HAP-1 (cell line): ENCODE measurements at regions not wholly inside any gene's neighbourhood (a gene's known extent, or its start where the extent isn't known, plus 50 kb on each side); places are given as distances from the start of the nearest gene placed in this dataset.

Experiments used
- DNase-seq, 2 experiments: peaks; one replicate each; pipeline ENCODE4 v3.0.0-alpha.2; 2016 to 2020; ENCODE audit warnings: low spot score in 2 of 2
- H3K27me3 ChIP-seq: fragments of 250-450 bp; sonication (Bioruptor Pico); 2 replicates; pipeline ENCODE4 v1.5.1; 2020; ENCODE audit warnings: low read depth, mild to moderate bottlenecking, moderate library complexity
- H3K36me3 ChIP-seq: fragments of 250-450 bp; sonication (Bioruptor Pico); replicated peaks from 2 replicates; pipeline ENCODE4 v1.5.1; 2020; ENCODE audit warnings: mild to moderate bottlenecking
- H3K4me1 ChIP-seq: fragments of 250-450 bp; sonication (Bioruptor Pico); 2 replicates; pipeline ENCODE4 v1.5.1; 2020; ENCODE audit warnings: mild to moderate bottlenecking
- H3K4me3 ChIP-seq: fragments of 250-450 bp; sonication (Bioruptor Pico); 2 replicates; pipeline ENCODE4 v1.5.1; 2020; ENCODE audit warnings: mild to moderate bottlenecking, moderate library complexity
- H3K9me3 ChIP-seq: fragments of 250-450 bp; sonication (Bioruptor Pico); 2 replicates; pipeline ENCODE4 v1.5.1; 2020; ENCODE audit warnings: mild to moderate bottlenecking, moderate library complexity
- in situ Hi-C: fragments of 300-500 bp; cut with MboI; formaldehyde crosslinking; loops from 3 replicates; pipeline ENCODE4 v1.14.3; 2020; ENCODE audit warnings: low sequenced_read_pairs, inconsistent platforms, mixed read lengths

DNA sequence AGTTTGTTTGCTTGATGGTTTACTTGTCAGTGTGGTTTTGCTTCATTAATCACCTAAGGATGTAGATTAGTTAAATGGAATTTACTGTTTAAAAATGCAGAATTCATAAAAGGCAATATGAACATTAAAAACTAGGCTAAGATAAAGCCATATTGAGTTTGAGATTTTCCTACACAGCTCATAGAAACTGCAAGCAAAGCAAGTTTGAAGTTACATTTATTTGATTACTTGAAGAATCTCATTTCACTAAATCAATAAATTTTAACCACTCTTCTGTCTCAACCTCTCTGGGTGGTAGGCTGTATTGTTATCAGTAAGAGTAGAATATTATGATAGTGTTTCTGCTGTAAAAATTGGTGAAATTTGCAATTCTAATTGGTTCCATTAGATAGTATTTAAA is 1180.7 kb upstream of the SLC10A2 start:
- Histone ChIP-seq H3K4me3 (no peak overlapping the region), H3K36me3 (no peaks in the 10 kb centered on the region), H3K9me3 (no peaks in the 10 kb centered on the region), H3K4me1 (no peaks in the 10 kb centered on the region), H3K27me3 (no peaks in the 10 kb centered on the region)
- in situ Hi-C loops, result no loop called here
- no peak for DNase-seq

DNA sequence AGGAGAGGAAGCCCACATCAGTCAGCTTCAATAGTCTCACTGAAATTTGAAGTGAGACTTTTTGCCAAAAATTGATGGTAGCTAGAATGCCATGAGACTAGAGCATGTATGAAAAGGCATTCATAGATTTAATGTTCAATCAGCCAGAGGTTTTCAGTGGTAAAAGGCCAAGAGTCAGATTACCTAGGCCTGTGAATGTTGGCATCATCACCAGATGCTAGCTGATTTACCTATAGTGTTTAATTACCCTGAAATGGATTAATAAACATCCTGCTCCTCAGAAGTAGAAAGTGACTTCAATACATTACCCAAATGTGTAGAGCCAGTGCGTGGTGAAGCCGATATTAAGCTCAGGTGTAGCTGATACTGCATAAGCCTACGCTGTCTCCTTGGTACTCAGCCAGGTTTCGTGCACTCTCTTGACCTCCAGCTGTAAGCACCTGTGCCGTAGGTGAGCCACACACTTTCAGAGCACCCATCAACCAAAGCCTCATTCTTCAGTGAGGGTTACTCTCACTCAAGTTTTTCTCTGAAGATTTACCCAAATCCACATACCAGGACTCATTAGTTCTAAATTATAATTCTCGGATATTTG is 1140.3 kb upstream of the SLC10A2 start:
- Histone ChIP-seq H3K4me1 (no peaks in the 10 kb centered on the region), H3K4me3 (no peak overlapping the region), H3K9me3 (no peaks in the 10 kb centered on the region), H3K27me3 (no peaks in the 10 kb centered on the region), H3K36me3 (no peaks in the 10 kb centered on the region)
- DNase-seq, result no peak
- in situ Hi-C loops, result no loop called here

DNA sequence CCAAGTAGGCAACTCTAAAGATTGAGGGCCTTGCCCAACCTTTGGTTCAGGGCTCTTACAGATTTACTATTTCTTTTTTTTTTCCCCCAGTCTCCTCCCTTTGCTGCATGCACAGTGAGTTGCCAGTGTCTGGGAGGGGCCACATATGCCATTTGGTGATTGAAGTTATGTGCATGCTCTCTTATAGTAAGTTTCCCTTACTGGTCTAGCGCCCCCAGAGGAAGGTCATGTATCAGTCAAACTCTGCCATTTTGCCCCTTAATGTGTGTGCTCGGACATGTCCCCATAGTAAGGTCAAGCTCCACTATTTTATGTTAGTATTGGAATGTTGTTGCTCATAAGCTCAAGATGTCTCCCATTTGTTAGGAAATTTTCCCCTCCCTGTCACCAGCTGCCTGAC is 1138.0 kb upstream of the SLC10A2 start:
- no peaks in the 10 kb centered on the region for H3K36me3 ChIP-seq
- H3K4me3 ChIP-seq, result no peak overlapping the region
- DNase-seq, result no peak
- no peaks in the 10 kb centered on the region for H3K4me1 ChIP-seq
- no peaks in the 10 kb centered on the region for H3K9me3 ChIP-seq
- in situ Hi-C loops, result no loop called here
- H3K27me3 ChIP-seq, result no peaks in the 10 kb centered on the region

DNA sequence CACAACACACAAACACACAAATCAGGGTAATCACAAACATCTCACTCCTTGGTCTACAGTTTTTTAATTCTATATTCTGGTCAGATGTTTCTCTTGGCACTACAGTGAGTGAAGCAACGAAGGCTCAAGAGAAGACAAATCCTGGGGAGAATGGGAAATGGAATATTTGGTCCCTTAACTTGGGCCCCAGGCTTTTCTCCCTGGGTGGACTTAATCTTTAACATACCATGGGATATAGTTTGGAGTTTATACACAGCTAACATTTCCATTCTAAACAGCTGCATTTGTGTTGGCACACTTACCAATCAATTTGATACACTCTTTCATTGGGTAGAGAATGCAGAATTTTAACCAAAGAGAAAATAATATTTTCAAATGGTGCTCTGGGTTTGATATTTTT is 1132.6 kb upstream of the SLC10A2 start:
- no peaks in the 10 kb centered on the region for H3K9me3 ChIP-seq
- no peaks in the 10 kb centered on the region for H3K27me3 ChIP-seq
- no peak for DNase-seq
- in situ Hi-C loops, result no loop called here
- no peak overlapping the region for H3K4me3 ChIP-seq
- no peaks in the 10 kb centered on the region for H3K4me1 ChIP-seq
- H3K36me3 ChIP-seq, result no peaks in the 10 kb centered on the region

DNA sequence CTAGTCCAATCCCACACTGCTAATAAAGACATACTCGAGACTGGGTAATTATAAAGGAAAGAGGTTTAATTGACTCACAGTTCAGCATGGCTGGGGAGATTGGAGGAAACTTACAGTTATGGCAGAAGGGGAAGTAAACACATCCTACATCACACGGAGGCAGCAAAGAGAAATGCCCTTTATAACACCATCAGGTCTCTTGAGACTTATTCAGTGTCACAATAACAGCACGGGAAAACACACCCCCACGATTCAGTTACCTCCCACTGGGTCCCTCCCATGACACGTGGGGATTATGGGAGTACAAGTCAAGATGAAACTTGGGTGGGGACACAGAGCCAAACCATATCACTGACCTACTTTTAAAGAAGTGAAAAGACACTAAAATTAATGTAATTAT is 1130.4 kb upstream of the SLC10A2 start:
- in situ Hi-C loops, result no loop called here
- H3K36me3 ChIP-seq, result no peaks in the 10 kb centered on the region
- no peaks in the 10 kb centered on the region for H3K4me1 ChIP-seq
- H3K4me3 ChIP-seq, result no peak overlapping the region
- H3K9me3 ChIP-seq, result no peaks in the 10 kb centered on the region
- no peak for DNase-seq
- H3K27me3 ChIP-seq, result no peaks in the 10 kb centered on the region

DNA sequence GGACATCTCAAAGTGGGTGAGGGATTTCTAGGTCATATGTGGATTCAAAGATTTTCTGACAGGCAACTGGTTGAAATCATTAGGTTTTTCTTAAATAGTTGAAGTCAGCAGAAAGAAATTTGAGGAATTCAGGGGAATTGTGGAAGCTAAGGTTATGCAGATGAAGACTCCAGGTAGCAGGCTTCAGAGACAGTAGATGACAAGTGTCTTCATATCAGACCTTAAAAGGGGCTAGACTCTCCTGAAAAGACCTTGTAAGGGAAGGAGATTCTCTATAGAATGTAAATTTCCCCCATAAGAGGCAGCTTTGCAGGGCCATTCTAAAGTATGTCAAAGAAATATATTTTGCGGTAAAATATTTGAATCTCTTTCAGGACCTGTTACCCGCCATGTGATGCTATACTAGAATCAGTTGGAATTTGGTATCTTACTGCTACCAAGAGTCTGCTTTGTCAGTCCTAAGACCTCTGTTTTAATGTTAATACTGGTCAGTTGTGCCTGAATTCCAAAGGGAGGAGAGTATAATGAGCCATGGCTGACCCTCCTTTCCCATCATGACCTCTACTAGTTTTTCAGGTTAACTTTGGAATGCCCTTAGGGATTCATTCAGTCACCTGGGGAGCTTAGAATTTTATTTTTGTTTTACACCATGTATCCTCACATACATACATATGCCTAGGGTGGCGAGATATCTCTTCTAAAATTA is 1115.5 kb upstream of the SLC10A2 start:
- no peaks in the 10 kb centered on the region for H3K9me3 ChIP-seq
- H3K27me3 ChIP-seq, result no peaks in the 10 kb centered on the region
- DNase-seq, result no peak
- H3K4me3 ChIP-seq, result no peak overlapping the region
- H3K4me1 ChIP-seq, result no peaks in the 10 kb centered on the region
- no peaks in the 10 kb centered on the region for H3K36me3 ChIP-seq
- in situ Hi-C loops, result no loop called here

DNA sequence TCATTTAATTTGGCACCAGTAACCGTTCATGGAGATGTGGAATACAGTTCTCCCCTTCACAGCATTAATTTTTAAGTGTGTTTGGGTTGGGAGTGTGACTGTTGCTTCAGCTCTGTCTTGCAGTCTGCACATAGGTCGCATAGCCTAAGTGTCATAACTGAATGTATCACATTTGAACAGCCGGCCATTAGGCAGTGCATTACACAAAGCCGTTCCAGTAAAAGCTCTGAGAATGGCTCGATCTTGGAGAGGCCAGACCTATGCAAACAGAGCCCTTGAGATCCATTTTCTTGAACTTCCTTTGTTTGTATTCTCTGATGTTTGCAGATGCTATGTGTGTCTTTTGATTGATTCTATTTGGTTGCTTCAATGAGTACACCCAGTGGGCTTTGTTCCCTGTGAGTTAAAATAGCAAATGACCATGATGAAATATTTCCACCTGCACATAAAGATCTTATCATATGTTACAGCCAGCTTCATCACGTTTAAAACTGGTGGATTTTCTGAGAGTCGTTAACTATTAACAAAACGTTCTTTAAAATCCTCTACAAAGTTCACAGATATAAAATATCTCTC is 1104.9 kb upstream of the SLC10A2 start:
- no peak for DNase-seq
- H3K4me3 ChIP-seq, result no peak overlapping the region
- no peaks in the 10 kb centered on the region for H3K36me3 ChIP-seq
- in situ Hi-C loops, result no loop called here
- H3K9me3 ChIP-seq, result no peaks in the 10 kb centered on the region
- no peaks in the 10 kb centered on the region for H3K4me1 ChIP-seq
- no peaks in the 10 kb centered on the region for H3K27me3 ChIP-seq

DNA sequence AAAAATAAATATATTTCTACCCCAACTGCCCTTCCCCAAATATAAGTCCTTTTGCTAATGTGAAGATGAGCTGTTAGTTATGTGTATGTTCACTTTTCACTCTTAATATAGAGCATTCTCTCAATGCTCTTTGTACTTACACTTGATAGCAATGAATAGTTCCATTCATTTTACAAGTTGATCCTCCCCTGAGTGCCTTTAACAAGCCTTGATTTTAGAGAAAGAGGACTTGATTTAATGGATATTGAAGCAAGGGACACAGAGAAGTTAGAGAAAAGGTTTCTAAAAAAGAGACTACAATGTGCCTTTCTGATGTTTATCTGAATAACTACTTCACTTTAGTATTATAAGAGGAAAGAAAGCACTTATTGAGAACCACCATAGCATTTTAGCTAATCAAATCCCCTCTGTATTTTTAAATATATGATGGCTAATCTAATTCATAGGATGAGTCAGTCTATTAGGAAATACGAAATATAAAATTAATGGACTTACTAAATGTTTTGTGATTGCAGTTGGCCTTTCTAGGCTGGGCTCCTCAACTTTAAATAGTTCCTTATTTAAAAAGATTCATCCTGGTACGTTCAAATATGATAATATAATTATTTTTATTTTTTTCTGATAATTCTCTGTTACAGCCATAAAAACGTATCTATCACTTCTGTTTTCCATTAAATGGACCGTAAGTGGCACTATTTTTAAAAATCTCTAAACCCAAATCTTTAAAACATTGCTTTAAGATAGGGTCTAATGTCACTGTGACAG is 1097.8 kb upstream of the SLC10A2 start:
- no peak for DNase-seq
- Histone ChIP-seq H3K4me3 (no peak overlapping the region), H3K9me3 (no peaks in the 10 kb centered on the region), H3K4me1 (no peaks in the 10 kb centered on the region), H3K27me3 (no peaks in the 10 kb centered on the region), H3K36me3 (no peaks in the 10 kb centered on the region)
- in situ Hi-C loops, result no loop called here

DNA sequence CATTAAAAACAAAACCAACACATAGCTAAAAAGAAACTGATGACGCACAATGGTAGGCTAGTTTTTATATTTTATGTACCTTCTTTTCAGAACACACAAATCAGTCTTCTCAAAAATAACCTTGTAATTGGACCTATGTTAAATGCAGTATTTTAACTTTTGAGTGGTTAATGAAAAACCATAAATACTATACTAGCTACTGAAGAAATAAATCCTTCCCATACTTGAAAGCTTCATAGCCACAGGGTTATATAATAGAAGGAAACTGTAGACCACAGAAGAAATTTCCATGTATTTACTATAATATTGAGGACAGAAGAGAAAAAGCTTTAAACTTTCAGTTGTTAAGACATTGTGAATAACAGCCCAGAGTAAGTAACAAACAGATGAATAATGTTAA is 1094.3 kb upstream of the SLC10A2 start:
- no peaks in the 10 kb centered on the region for H3K9me3 ChIP-seq
- in situ Hi-C loops, result no loop called here

DNA sequence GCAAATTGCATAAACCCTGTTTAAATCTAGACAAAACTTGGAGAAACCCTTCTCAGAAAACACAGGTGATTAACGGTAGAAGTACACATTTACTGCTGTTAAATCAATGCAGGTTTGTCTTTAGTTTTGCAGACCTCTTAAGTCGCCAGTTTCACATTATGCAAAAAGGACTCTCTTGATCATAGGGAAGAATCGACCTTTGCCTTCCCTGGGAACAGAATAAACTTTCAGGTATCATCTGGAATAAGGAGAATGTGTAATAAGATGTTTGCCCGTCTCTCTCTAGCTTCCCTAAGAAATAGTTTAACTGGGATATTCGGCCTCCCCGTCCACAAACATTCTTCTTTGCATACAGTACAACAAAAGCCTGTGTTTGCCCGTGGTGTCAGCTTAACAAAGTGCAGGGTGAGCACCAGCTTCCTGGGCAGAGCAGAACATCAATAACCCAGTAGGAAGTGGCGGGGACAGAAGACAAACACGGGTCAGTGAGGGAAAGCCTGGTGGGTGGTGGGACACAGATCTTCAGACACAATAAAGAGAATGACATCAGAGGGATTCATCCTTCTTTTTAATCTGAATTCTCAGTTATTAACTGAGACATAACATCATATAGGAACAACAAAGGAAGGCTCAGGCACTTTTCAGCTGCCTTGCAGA is 1077.7 kb upstream of the SLC10A2 start:
- no peak overlapping the region for H3K4me3 ChIP-seq
- no peaks in the 10 kb centered on the region for H3K4me1 ChIP-seq
- DNase-seq, result no peak
- in situ Hi-C loops, result no loop called here
- H3K27me3 ChIP-seq, result no peaks in the 10 kb centered on the region
- H3K36me3 ChIP-seq, result no peaks in the 10 kb centered on the region
- no peaks in the 10 kb centered on the region for H3K9me3 ChIP-seq

More for the DNA sequence above, 1094.3 kb upstream of the SLC10A2 start:
- no peaks in the 10 kb centered on the region for H3K36me3 ChIP-seq
- no peaks in the 10 kb centered on the region for H3K27me3 ChIP-seq
- no peak overlapping the region for H3K4me3 ChIP-seq
- DNase-seq, result no peak
- H3K4me1 ChIP-seq, result no peaks in the 10 kb centered on the region

DNA sequence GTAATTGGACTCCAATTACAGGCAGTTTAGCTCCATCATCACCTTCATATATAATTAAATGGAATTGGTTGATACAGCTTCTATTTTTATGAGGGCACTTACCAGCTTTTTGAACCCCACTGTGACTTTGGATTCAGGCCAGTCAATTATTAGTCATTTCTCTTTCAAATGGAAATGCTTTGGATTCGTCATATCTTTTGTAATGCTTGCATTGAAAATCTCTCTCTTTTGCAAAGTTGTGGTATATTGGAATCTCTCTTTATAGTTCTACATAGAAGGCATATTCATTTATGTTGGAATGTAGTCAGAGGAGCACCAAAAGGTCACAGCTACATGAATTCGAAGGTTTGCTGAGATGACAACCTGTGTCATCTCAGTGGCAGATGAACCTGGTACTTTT is 1074.3 kb upstream of the SLC10A2 start:
- Histone ChIP-seq H3K4me3 (no peak overlapping the region), H3K36me3 (no peaks in the 10 kb centered on the region), H3K9me3 (no peaks in the 10 kb centered on the region), H3K4me1 (no peaks in the 10 kb centered on the region), H3K27me3 (no peaks in the 10 kb centered on the region)
- in situ Hi-C loops, result no loop called here
- peak in 1 of 2 experiments; percentile 3 for DNase-seq

DNA sequence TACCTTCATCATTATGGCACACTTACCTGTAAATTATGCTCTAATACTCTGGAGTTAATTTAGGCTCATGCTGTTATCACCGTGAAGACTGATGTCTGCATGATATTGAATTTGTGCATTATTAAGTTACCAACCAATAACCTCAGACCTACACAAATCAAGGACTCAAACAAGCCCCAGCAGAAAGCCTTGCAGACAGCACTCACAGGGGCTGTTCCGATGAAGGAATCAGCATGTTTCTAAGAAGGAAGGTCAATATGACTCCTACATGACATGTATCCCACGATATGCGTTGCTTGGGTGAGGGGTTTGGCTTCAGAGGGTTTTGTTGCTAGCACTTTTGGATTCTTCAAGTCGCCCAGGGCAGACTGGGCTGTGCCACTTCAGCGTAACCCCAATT is 1071.2 kb upstream of the SLC10A2 start:
- no peaks in the 10 kb centered on the region for H3K36me3 ChIP-seq
- H3K4me3 ChIP-seq, result no peak overlapping the region
- in situ Hi-C loops, result no loop called here
- no peaks in the 10 kb centered on the region for H3K9me3 ChIP-seq
- H3K4me1 ChIP-seq, result no peaks in the 10 kb centered on the region
- H3K27me3 ChIP-seq, result no peaks in the 10 kb centered on the region
- DNase-seq, result no peak

DNA sequence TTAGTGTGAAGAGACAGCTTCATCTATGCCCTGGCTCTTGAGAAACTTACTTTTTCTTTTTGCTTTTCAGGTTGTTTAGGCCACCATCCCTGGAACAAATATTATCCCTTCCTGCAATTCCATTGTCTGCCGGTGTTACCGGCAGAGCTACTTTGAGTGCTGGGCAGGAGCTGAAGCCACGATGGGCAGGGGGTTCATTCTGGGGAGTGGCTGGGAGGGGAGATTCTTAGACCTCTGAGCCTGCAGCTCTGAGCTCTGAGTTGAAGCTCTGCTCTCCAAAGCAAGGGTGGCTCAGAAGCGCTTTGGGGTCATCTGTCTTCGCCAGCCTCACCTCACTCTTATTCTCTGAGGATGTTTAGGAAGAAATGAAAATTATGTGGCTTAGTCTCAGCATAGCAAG is 1066.6 kb upstream of the SLC10A2 start:
- no peak for DNase-seq
- Histone ChIP-seq H3K4me1 (no peaks in the 10 kb centered on the region), H3K9me3 (no peaks in the 10 kb centered on the region), H3K36me3 (no peaks in the 10 kb centered on the region), H3K4me3 (no peak overlapping the region), H3K27me3 (no peaks in the 10 kb centered on the region)
- in situ Hi-C loops, result no loop called here

DNA sequence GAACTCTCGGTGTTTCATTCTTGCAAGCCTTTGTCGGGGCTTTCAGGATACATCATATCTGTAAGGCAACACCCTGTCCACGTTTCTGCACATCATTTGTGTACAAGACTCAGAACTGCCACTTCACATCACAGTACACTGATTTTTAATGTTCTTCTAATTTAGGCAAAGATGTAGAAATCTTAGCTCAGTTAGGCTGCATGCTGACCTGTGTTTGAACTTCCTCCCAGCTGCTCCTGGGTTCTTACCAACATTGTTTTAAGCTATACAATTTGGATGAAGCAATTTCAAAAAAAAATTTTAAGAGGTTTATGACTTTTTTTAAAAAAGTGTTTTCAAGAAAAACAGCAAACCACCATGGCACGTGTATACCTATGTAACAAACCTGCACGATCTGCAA is 1047.9 kb upstream of the SLC10A2 start:
- DNase-seq, result no peak
- Histone ChIP-seq H3K27me3 (no peaks in the 10 kb centered on the region), H3K9me3 (no peaks in the 10 kb centered on the region), H3K4me1 (no peaks in the 10 kb centered on the region), H3K36me3 (no peaks in the 10 kb centered on the region), H3K4me3 (no peak overlapping the region)
- in situ Hi-C loops, result no loop called here
